GM19099 (cell line): ENCODE measurements at regions not wholly inside any gene's neighbourhood (a gene's known extent, or its start where the extent isn't known, plus 50 kb on each side); places are given as distances from the start of the nearest gene placed in this dataset.

Experiments used
- POLR2A ChIP-seq: IDR thresholded peaks from 3 replicates; pipeline ENCODE4 v1.6.1; 2011; ENCODE audit warnings: low read depth; ENCODE audit not compliant: insufficient read length; ENCODE audit errors: extremely low read depth

DNA sequence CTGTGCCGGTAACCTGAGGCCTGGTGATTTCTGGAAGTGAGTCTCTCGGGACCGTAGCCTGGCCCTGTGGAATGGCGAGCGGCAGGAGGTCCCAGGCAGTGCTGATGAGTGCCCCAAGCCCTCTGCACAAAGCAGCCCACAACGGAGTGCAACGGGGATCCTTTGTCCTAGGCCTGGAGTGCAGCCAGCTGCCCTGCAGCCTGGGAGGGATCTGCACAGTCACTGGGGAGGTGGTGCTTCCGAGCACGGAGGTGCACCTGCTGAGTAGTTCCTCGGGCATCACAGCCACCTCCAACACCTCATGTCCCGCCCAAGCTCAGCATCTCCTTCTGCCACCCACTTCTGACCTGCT is 162.8 kb upstream of the ZMIZ1 start:
- no peak for TF ChIP-seq POLR2A

GRCh38 chr10:78906734-78907390 is 161.9 kb upstream of the ZMIZ1 start:
- TF ChIP-seq POLR2A, result no peak

DNA sequence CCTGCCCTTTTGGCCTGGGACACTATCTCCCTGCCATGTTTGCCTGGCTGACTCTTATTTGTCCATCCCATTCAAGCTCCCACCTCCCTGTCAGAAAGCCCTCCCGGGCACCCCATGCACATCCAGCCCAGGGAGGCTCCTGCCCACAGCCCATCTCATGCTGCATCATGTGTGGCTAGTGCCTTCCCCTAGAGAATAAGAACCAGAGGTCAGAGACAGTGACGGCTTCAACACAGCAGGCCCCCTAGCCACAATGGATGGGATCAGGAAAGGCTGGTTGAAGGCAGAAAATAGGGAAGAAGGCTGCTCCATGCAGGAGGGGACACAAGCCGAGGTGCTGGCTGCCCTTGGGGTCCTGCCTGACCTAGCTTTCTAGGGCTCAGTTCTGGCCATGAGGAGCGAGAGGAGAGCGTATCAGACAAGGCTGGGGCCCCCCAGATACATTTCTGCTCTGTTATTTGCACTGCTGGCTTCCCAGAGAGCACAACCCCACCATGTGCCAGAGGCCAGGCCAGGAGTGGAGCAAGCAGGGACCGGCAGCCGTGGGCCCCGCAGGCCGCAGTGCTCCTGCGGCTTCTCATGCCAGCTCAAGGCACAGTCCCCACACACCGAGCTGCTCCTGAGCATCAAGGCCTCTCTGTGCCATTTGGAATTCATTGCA is 161.1 kb upstream of the ZMIZ1 start:
- no peak for TF ChIP-seq POLR2A

- no peak for TF ChIP-seq POLR2A
These were observed 159.5 kb upstream of the ZMIZ1 start for GRCh38 chr10:78909221-78909620.

GRCh38 chr10:78910021-78910420 is 158.7 kb upstream of the ZMIZ1 start:
- no peak for TF ChIP-seq POLR2A

DNA sequence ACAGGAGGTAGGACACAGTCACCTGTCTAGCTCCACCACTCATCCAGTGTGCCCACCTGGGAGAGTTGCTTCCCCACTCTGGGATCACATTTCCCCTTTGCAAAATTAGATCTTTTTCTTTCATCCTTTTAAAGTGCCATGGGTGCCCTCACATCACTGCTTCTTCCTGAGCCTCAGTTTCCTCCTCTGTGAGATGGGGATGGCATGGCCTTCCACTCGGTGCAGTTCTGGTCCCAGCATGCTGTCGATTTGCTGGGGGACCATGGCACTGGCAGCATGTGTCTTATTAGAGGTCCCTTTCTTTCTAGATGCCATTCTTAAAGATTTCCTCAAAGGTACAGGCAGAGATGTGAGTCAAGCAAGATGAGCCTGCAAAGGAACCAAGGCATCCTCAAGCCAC is 158.3 kb upstream of the ZMIZ1 start:
- no peak for TF ChIP-seq POLR2A

DNA sequence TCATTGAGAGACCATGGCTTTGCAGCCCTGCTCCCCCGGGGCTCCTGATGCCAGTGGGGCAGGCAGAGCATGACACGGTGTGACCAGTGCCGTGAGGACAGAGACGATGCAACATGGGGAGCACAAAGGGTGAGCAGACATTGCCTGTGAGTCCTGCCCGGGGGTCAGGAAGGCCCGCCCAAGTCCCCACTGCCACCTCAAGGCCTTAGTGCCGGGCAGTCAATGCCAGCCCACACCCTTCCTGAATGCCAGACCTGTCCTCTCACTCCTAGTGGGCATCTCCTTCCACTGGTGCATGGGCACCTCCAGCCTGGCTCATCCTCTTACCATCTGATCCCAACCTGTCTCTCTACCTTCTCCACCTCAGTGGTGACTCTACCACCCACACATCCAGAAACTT is 157.9 kb upstream of the ZMIZ1 start:
- TF ChIP-seq POLR2A, result no peak

DNA sequence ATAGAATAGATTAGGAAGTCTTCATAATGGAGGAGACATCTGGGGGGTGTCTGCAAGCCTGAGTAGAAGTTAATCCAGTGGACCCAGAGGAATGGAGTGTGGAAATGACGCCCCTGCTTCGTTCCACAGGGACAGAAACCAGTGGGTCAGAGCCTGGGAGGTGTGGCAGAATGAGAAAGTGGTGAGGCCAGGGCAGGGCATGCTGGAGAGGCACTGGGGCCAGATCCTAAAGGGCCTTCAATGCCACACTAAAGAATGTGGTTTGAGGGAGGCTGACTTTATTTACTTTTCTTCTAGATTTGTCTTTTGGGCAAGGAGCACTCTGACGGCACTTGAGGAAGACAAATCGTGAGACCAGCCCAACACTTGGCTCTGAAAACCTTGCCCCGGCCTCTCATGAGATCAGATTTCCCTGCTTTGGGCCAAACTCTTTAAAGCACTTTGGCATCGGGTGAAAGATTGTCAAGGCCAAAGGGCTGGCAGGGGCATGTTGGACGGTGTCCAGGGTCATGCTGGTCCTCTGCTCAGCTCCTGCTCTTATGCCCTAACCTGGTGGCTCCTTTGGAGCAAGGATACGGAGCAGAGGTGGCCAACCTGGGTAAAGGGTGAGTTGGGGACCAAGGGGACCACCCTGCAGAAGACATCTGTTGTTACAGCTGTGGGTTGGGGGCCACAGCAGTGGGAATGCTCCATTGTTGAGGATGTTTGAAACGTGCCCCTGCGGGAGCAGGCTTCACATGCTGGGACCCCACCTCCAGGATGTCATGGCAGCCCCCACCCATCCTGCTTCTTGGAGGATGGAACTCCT is 157.0 kb upstream of the ZMIZ1 start:
- TF ChIP-seq POLR2A, result no peak

DNA sequence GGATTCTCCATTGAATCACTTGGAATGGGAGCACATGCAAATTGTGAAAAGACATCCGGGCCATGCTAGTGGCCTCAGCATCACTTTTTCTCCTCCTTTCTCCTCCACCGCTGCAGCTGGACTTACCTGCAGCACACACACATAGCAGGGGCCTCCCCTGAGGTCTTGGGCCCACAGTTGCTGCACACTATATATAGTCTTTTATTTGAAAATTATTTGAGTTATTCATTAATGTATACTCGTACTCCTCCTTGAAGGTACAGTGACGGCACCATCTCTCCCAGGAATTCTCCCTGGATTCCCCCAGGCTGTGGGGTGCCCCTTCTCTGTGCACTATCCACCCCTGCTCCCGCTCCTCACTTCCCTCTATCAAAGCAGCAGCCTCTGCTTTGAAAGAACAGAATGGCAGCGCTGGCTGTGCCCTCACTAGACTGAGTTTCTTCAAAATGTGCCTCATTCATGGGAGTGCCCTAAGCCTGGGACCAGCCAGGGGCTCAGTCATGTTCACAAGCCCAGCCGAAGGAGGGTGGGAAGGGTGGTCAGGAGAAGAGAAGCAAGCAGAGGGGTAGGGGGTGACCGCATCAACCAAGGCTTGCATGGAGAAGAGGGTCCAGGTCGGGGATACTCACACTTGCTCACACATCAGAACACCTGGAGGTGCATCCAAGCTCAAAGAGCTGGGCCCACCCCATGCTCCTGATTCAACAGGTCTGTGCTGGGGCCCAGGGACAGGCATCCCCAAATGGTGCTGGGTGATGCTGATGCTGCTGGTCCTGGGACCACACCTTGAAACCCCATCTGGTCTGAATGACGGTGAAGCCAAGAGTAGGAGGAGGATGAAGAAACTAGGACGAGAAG is 156.2 kb upstream of the ZMIZ1 start:
- no peak for TF ChIP-seq POLR2A

DNA sequence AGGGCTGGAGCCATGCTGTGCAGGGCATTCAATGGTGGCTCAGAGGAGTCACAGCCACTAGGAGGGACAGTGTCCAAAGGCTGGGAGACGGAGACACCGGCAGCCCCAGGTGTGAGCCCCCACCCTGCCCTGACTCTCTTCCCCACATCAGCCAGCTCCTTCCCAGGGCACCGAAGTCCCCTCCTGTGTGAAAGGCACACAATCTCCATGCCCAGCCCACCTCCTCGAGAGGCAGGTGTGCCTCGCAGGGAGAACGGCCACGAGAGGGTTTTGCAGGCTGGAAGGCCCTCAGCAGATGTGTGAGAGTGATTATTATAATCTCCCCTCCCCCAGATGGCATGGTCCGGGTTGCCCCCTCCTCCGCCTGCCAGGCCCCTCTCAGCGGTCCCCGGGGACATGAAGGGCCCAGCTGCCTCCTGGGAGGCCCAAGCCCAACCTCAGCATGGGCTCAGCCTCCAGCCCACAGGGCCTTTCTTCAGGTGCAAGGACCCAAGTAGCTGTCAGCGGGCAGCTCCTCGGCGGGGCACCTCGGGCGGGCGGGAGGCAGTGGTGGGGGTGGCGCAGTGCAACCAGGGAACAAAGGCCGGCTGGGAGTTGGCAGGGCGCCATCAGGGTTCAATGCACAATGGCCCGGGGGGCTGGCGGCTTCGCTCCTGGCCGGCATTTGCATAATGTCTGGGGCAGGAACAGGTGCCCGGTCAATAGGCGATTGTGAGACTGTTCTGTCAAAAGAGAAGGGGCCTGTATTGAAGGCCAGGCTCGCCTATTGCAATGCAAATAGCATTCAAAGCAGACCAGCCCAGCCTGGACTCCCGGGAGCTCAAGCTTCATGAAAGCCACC is 155.3 kb upstream of the ZMIZ1 start:
- TF ChIP-seq POLR2A, result no peak

GRCh38 chr10:78914060-78914378 is 154.7 kb upstream of the ZMIZ1 start:
- no peak for TF ChIP-seq POLR2A

- no peak for TF ChIP-seq POLR2A
These were observed 154.1 kb upstream of the ZMIZ1 start for GRCh38 chr10:78914502-78915189.

DNA sequence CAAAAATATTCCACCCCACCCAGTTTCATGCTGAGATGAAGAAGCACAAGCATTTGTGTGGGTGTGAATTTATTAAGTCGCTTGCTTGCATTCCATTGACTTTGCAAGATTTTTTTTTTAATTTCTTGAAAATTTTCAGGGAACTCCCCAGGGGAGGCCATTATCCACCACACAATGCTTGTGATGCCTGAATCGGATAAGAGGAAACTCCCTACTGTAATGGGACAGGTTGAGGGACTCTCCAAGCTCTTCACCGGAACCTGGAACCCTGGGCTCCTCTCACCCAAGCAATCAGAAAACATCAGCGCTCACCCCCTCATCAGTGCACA is 153.6 kb upstream of the ZMIZ1 start:
- TF ChIP-seq POLR2A, result no peak

DNA sequence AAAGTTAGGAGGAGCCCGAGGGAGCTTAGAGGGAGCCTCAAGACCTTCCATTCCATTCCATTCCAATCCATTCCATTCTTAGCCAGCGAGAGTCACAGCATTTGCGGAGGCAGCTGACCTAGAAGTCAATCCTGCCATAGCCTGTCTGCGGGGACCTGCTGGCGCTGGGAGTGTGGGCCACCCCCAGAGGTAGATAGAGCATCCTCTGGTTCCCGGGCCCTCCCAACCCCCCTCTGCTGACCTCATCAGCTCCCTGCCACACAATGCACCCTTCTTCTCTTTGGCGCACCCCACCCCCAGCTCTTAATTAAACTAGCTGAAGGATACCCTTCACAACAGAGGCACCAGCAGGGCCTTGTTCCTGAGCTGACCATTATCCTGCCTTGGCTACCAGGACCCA is 152.5 kb upstream of the ZMIZ1 start:
- TF ChIP-seq POLR2A, result no peak
